ENCODE measurements at regions not wholly inside any gene's neighbourhood (a gene's known extent, or its start where the extent isn't known, plus 50 kb on each side); places are given as distances from the start of the nearest gene placed in this dataset.
"Not testable (repeated sequence)": the region's sequence is repeated elsewhere in the genome, so short reads cannot be mapped to it uniquely, and the experiment has no call there.

DNA sequence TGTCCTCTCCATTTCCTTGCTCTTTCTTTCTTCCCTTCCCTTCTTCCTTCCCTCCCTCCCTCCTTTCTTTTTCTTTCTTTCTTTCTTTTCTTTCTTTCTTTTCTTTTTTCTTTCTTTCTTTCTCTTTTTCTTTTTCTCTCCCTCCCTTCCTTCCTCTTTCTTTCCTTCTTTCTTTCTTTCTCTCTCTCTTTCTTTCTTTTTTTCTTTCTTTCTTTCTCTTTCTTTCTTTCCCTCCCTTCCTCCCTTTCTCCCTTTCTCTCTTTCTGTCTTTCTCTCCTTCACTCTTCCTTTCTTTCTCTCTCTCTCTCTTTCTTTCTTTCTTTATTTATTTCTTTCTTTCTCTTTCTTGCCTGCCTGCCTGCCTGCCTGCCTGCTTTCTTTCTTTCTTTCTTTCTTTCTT lies 326.8 kb upstream of the ONECUT1 start:
- H3K27me3 ChIP-seq (replicated peaks in 1 of 2; ENCODE audit: control insufficient read depth in 2 of 2, extremely low read depth in 1 of 2, insufficient read depth in 2 of 2, low read length in 1 of 2); H3K36me3 ChIP-seq (ENCODE audit: control insufficient read depth in 2 of 2, extremely low read depth in 1 of 2, insufficient read depth in 1 of 2, low read length in 1 of 2); CTCF ChIA-PET; POLR2A ChIA-PET; H3K4me1 Mint-ChIP-seq; H3K27ac ChIP-seq (ENCODE audit: low read length); H3K9me3 Mint-ChIP-seq; ATAC-seq (replicated peaks in 1 of 4); DNase-seq; H3K4me3 Mint-ChIP-seq; H3K9me3 ChIP-seq; H3K27me3 Mint-ChIP-seq; H3K36me3 Mint-ChIP-seq; H3K27ac Mint-ChIP-seq; H3K4me1 ChIP-seq (ENCODE audit: control insufficient read depth in 1 of 2, extremely low read depth in 1 of 2, insufficient read depth in 2 of 2, low read length in 2 of 2); H3K4me3 ChIP-seq (ENCODE audit: control insufficient read depth in 1 of 2, extremely low read depth in 1 of 2, low read length in 1 of 2): not testable (repeated sequence)

- ATAC-seq (replicated peaks in 1 of 4), result no peak
Measured at GRCh38 chr15:53116169-53116568, 326.0 kb upstream of the ONECUT1 start.

GRCh38 chr15:53115563-53115962 lies 325.4 kb upstream of the ONECUT1 start:
- H3K27ac Mint-ChIP-seq, result no peak overlapping the region
- H3K27me3 ChIP-seq (replicated peaks in 1 of 2; ENCODE audit: control insufficient read depth in 2 of 2, extremely low read depth in 1 of 2, insufficient read depth in 2 of 2, low read length in 1 of 2), result no peaks in the 10 kb centered on the region
- H3K4me3 Mint-ChIP-seq, result no peak overlapping the region
- H3K9me3 ChIP-seq, result no peaks in the 10 kb centered on the region
- peaks cover 0 to 4% (median 0%) of the 10 kb centered on the region in 3 donors for H3K9me3 Mint-ChIP-seq
- no peaks in the 10 kb centered on the region for H3K36me3 ChIP-seq (ENCODE audit: control insufficient read depth in 2 of 2, extremely low read depth in 1 of 2, insufficient read depth in 1 of 2, low read length in 1 of 2)
- H3K27ac ChIP-seq (ENCODE audit: low read length), result no peak overlapping the region
- no peaks in the 10 kb centered on the region for H3K4me1 Mint-ChIP-seq
- ATAC-seq (replicated peaks in 1 of 4) (no peak), DNase-seq (no peak)
- no peaks in the 10 kb centered on the region for H3K36me3 Mint-ChIP-seq
- H3K4me1 ChIP-seq (ENCODE audit: control insufficient read depth in 1 of 2, extremely low read depth in 1 of 2, insufficient read depth in 2 of 2, low read length in 2 of 2), result no peaks in the 10 kb centered on the region
- peaks cover 0 to 4% of the 10 kb centered on the region in 2 donors for H3K27me3 Mint-ChIP-seq
- no peak overlapping the region for H3K4me3 ChIP-seq (ENCODE audit: control insufficient read depth in 1 of 2, extremely low read depth in 1 of 2, low read length in 1 of 2)
- WGBS (ENCODE audit: insufficient coverage), result no CpG with 5 or more reads among the region's 1 CpG
- ChIA-PET POLR2A (no interaction called here), CTCF (interaction anchor here in 1 of 2 donors (0.6 kb wide), 1 partner anchor 31 kb away, joined by 3 read pairs; no protein-coding TSS in a partner anchor)

More at GRCh38 chr15:53116169-53116568, 326.0 kb upstream of the ONECUT1 start:
- H3K4me3 Mint-ChIP-seq, result no peak overlapping the region
- H3K36me3 ChIP-seq (ENCODE audit: control insufficient read depth in 2 of 2, extremely low read depth in 1 of 2, insufficient read depth in 1 of 2, low read length in 1 of 2), result no peaks in the 10 kb centered on the region
- DNase-seq, result no peak
- H3K4me1 Mint-ChIP-seq, result no peaks in the 10 kb centered on the region
- H3K9me3 Mint-ChIP-seq, result peaks cover 0 to 4% (median 0%) of the 10 kb centered on the region in 3 donors
- no peak overlapping the region for H3K4me3 ChIP-seq (ENCODE audit: control insufficient read depth in 1 of 2, extremely low read depth in 1 of 2, low read length in 1 of 2)
- no peak overlapping the region for H3K27ac Mint-ChIP-seq
- ChIA-PET CTCF (no interaction called here), POLR2A (no interaction called here)
- H3K4me1 ChIP-seq (ENCODE audit: control insufficient read depth in 1 of 2, extremely low read depth in 1 of 2, insufficient read depth in 2 of 2, low read length in 2 of 2), result no peaks in the 10 kb centered on the region
- H3K36me3 Mint-ChIP-seq, result no peaks in the 10 kb centered on the region
- no peaks in the 10 kb centered on the region for H3K9me3 ChIP-seq
- H3K27me3 Mint-ChIP-seq, result peaks cover 0 to 4% of the 10 kb centered on the region in 2 donors
- H3K27ac ChIP-seq (ENCODE audit: low read length), result no peak overlapping the region
- H3K27me3 ChIP-seq (replicated peaks in 1 of 2; ENCODE audit: control insufficient read depth in 2 of 2, extremely low read depth in 1 of 2, insufficient read depth in 2 of 2, low read length in 1 of 2), result no peaks in the 10 kb centered on the region

GRCh38 chr15:53114960-53115359 lies 324.8 kb upstream of the ONECUT1 start:
- DNase-seq (no peak), ATAC-seq (replicated peaks in 1 of 4) (no peak)
- H3K27me3 ChIP-seq (replicated peaks in 1 of 2; ENCODE audit: control insufficient read depth in 2 of 2, extremely low read depth in 1 of 2, insufficient read depth in 2 of 2, low read length in 1 of 2), result no peaks in the 10 kb centered on the region
- Mint-ChIP-seq H3K36me3 (no peaks in the 10 kb centered on the region), H3K27ac (no peak overlapping the region), H3K4me3 (no peak overlapping the region), H3K4me1 (no peaks in the 10 kb centered on the region), H3K9me3 (peaks cover 0 to 4% (median 0%) of the 10 kb centered on the region in 3 donors), H3K27me3 (peaks cover 0 to 4% of the 10 kb centered on the region in 2 donors)
- WGBS (ENCODE audit: insufficient coverage), result no CpG with 5 or more reads among the region's 3 CpGs
- no peaks in the 10 kb centered on the region for H3K4me1 ChIP-seq (ENCODE audit: control insufficient read depth in 1 of 2, extremely low read depth in 1 of 2, insufficient read depth in 2 of 2, low read length in 2 of 2)
- no peak overlapping the region for H3K4me3 ChIP-seq (ENCODE audit: control insufficient read depth in 1 of 2, extremely low read depth in 1 of 2, low read length in 1 of 2)
- no peaks in the 10 kb centered on the region for H3K9me3 ChIP-seq
- POLR2A ChIA-PET, result no interaction called here
- H3K27ac ChIP-seq (ENCODE audit: low read length), result no peak overlapping the region
- no peaks in the 10 kb centered on the region for H3K36me3 ChIP-seq (ENCODE audit: control insufficient read depth in 2 of 2, extremely low read depth in 1 of 2, insufficient read depth in 1 of 2, low read length in 1 of 2)
- CTCF ChIA-PET, result interaction anchor here in 1 of 2 donors (0.6 kb wide), 1 partner anchor 30 kb away, joined by 3 read pairs; no protein-coding TSS in a partner anchor

GRCh38 chr15:53110999-53111398 lies 320.9 kb upstream of the ONECUT1 start:
- Histone ChIP-seq H3K9me3 (no peaks in the 10 kb centered on the region), H3K4me3 (ENCODE audit: control insufficient read depth in 1 of 2, extremely low read depth in 1 of 2, low read length in 1 of 2) (no peak overlapping the region), H3K4me1 (ENCODE audit: control insufficient read depth in 1 of 2, extremely low read depth in 1 of 2, insufficient read depth in 2 of 2, low read length in 2 of 2) (no peaks in the 10 kb centered on the region), H3K27ac (ENCODE audit: low read length) (no peak overlapping the region), H3K27me3 (replicated peaks in 1 of 2; ENCODE audit: control insufficient read depth in 2 of 2, extremely low read depth in 1 of 2, insufficient read depth in 2 of 2, low read length in 1 of 2) (no peaks in the 10 kb centered on the region), H3K36me3 (ENCODE audit: control insufficient read depth in 2 of 2, extremely low read depth in 1 of 2, insufficient read depth in 1 of 2, low read length in 1 of 2) (no peaks in the 10 kb centered on the region)
- no peak overlapping the region for H3K27ac Mint-ChIP-seq
- ChIA-PET POLR2A (no interaction called here), CTCF (no interaction called here)
- peaks cover 6 to 8% of the 10 kb centered on the region in 2 donors for H3K27me3 Mint-ChIP-seq
- no peak overlapping the region for H3K4me3 Mint-ChIP-seq
- no peaks in the 10 kb centered on the region for H3K36me3 Mint-ChIP-seq
- no peaks in the 10 kb centered on the region for H3K4me1 Mint-ChIP-seq
- WGBS (ENCODE audit: insufficient coverage), result no CpG with 5 or more reads among the region's 4 CpGs
- DNase-seq (no peak), ATAC-seq (replicated peaks in 1 of 4) (no peak)
- no peaks in the 10 kb centered on the region for H3K9me3 Mint-ChIP-seq

DNA sequence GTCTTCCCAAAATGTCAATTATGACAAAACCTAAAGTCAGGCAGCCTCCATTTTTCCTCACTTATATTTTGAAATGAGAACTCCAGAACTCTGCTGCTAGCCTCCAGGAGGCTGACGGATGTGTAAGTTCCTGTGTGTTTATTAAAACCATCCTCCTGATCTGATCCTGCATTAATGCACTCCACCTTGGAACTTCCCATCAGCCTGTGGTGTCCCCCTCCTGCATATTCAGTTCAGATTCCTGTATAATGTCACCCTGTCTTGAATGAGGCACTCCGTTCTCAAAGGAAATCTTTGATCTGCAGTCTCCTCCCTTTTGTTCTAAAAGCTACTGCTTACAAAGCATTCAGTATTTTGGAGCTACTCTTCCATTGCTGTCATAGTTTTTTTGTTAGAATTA lies 318.2 kb upstream of the ONECUT1 start:
- DNase-seq, result no peak
- H3K4me1 ChIP-seq (ENCODE audit: control insufficient read depth in 1 of 2, extremely low read depth in 1 of 2, insufficient read depth in 2 of 2, low read length in 2 of 2), result no peaks in the 10 kb centered on the region
- peaks cover 0 to 3% (median 0%) of the 10 kb centered on the region in 3 donors for H3K9me3 Mint-ChIP-seq
- no peaks in the 10 kb centered on the region for H3K27me3 ChIP-seq (replicated peaks in 1 of 2; ENCODE audit: control insufficient read depth in 2 of 2, extremely low read depth in 1 of 2, insufficient read depth in 2 of 2, low read length in 1 of 2)
- no peaks in the 10 kb centered on the region for H3K36me3 Mint-ChIP-seq
- no peak overlapping the region for H3K4me3 ChIP-seq (ENCODE audit: control insufficient read depth in 1 of 2, extremely low read depth in 1 of 2, low read length in 1 of 2)
- WGBS (ENCODE audit: insufficient coverage), result 100% methylated on average over 1 of the region's 2 CpGs
- peaks cover 6 to 8% of the 10 kb centered on the region in 2 donors for H3K27me3 Mint-ChIP-seq
- H3K9me3 ChIP-seq, result no peaks in the 10 kb centered on the region
- ChIA-PET CTCF (no interaction called here), POLR2A (no interaction called here)
- H3K4me1 Mint-ChIP-seq, result no peaks in the 10 kb centered on the region
- no peak for ATAC-seq (replicated peaks in 1 of 4)
- H3K27ac Mint-ChIP-seq, result no peak overlapping the region
- H3K4me3 Mint-ChIP-seq, result no peak overlapping the region
- no peak overlapping the region for H3K27ac ChIP-seq (ENCODE audit: low read length)
- H3K36me3 ChIP-seq (ENCODE audit: control insufficient read depth in 2 of 2, extremely low read depth in 1 of 2, insufficient read depth in 1 of 2, low read length in 1 of 2), result no peaks in the 10 kb centered on the region

DNA sequence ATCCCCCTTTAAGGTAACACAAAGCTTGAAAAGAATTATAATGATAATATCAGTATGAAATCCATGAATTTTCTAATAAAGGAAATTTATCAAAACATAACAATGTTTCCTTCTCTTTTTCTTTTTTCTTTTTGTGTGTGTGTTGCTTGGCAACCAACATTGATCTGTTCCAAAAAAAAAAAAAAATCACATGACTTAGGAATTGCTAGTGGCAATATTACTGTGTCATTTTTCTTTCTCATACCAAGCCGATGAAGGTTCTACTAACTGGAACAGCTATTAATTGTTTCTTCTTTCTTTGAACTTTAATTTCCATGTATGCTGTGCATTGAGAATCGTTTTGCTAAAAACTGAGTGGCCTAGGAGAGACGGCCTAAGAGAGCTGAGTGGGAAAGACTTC lies 317.7 kb upstream of the ONECUT1 start:
- no peaks in the 10 kb centered on the region for H3K36me3 Mint-ChIP-seq
- ChIA-PET POLR2A (no interaction called here), CTCF (no interaction called here)
- H3K9me3 ChIP-seq, result no peaks in the 10 kb centered on the region
- WGBS (ENCODE audit: insufficient coverage), result no CpG with 5 or more reads among the region's 3 CpGs
- H3K4me3 Mint-ChIP-seq, result no peak overlapping the region
- no peaks in the 10 kb centered on the region for H3K4me1 ChIP-seq (ENCODE audit: control insufficient read depth in 1 of 2, extremely low read depth in 1 of 2, insufficient read depth in 2 of 2, low read length in 2 of 2)
- H3K27ac Mint-ChIP-seq, result no peak overlapping the region
- peaks cover 2 to 8% of the 10 kb centered on the region in 2 donors for H3K27me3 Mint-ChIP-seq
- no peak for ATAC-seq (replicated peaks in 1 of 4)
- no peak overlapping the region for H3K27ac ChIP-seq (ENCODE audit: low read length)
- H3K4me3 ChIP-seq (ENCODE audit: control insufficient read depth in 1 of 2, extremely low read depth in 1 of 2, low read length in 1 of 2), result no peak overlapping the region
- peaks cover 0 to 3% (median 0%) of the 10 kb centered on the region in 3 donors for H3K9me3 Mint-ChIP-seq
- no peak for DNase-seq
- no peaks in the 10 kb centered on the region for H3K4me1 Mint-ChIP-seq
- no peaks in the 10 kb centered on the region for H3K36me3 ChIP-seq (ENCODE audit: control insufficient read depth in 2 of 2, extremely low read depth in 1 of 2, insufficient read depth in 1 of 2, low read length in 1 of 2)
- H3K27me3 ChIP-seq (replicated peaks in 1 of 2; ENCODE audit: control insufficient read depth in 2 of 2, extremely low read depth in 1 of 2, insufficient read depth in 2 of 2, low read length in 1 of 2), result no peaks in the 10 kb centered on the region

Measured in T-cell (primary cell).